Upper lobe of left lung (tissue), 6 donors: ENCODE measurements at regions not wholly inside any gene's neighbourhood (a gene's known extent, or its start where the extent isn't known, plus 50 kb on each side); places are given as distances from the start of the nearest gene placed in this dataset.

ENCODE experiments used
- ATAC-seq, 2 donors: fragments of 200-7000 bp; cut with Tn5 transposase; one replicate each; pipeline ENCODE4 v1.9.1; 2022; ENCODE audit warnings: mild to moderate bottlenecking in 2 of 2, moderate library complexity in 2 of 2; ENCODE audit not compliant: low FRiP score in 2 of 2
- DNase-seq, 2 donors: peaks; one replicate each; pipeline ENCODE4 v3.0.0-alpha.2; 2019 to 2020
- H3K27ac ChIP-seq, 4 donors: fragments of 200-600 bp; sonication (generic); one replicate each; pipeline ENCODE4 v1.5.1; 2016 to 2019
- H3K27me3 ChIP-seq, 4 donors: fragments of 200-600 bp; sonication (generic); one replicate each; pipeline ENCODE4 v1.5.1; 2017 to 2019
- H3K36me3 ChIP-seq, 4 donors: fragments of 200-600 bp; sonication (generic); one replicate each; pipeline ENCODE4 v1.5.1; 2016 to 2019
- H3K4me1 ChIP-seq, 4 donors: fragments of 200-600 bp; sonication (generic); one replicate each; pipeline ENCODE4 v1.5.1; 2018 to 2019
- H3K4me3 ChIP-seq, 4 donors: fragments of 200-600 bp; sonication (generic); one replicate each; pipeline ENCODE4 v1.5.1; 2017 to 2019; ENCODE audit warnings: mild to moderate bottlenecking in 2 of 4, moderate library complexity in 1 of 4
- H3K9me3 ChIP-seq, 4 donors: fragments of 200-600 bp; sonication (generic); one replicate each; pipeline ENCODE4 v1.5.1; 2018 to 2019
- CTCF ChIP-seq, 6 experiments: fragments of 450-650 bp in 4 of 6; fragments of 200-600 bp in 2 of 6; sonication (generic) in 2 of 6; IDR thresholded peaks; one replicate each; pipeline ENCODE4 v1.5.1; 2016 to 2019; ENCODE audit warnings: antibody characterized with exemption in 6 of 6
- EP300 ChIP-seq, 4 donors: sonication (generic); formaldehyde crosslinking; IDR thresholded peaks; one replicate each; pipeline ENCODE4 v1.5.1; 2017; ENCODE audit warnings: antibody characterized with exemption in 4 of 4, control low read depth in 2 of 4
- POLR2A ChIP-seq, 4 donors: fragments of 450-650 bp; IDR thresholded peaks; one replicate each; pipeline ENCODE4 v1.5.1; 2016 to 2017; ENCODE audit warnings: antibody characterized with exemption in 4 of 4, mild to moderate bottlenecking in 2 of 4
- POLR2AphosphoS5 ChIP-seq, 2 donors: sonication (generic); formaldehyde crosslinking; IDR thresholded peaks; one replicate each; pipeline ENCODE4 v1.5.1; 2017; ENCODE audit warnings: antibody characterized with exemption in 2 of 2
- WGBS, 2 donors: methylation state at CpG; one replicate each; pipeline ENCODE4 v1.1.5; 2017 to 2018; 5-methylcytosine and 5-hydroxymethylcytosine counted together
- donor health status: DM: no; HTN: no; CAD: no; lungs with moderate emphysema.
- donor health status: DM: no; HTN: yes; CAD: no; lungs with severe emphysema.

GRCh38 chr2:104904889-104905288 is 51.0 kb downstream of the POU3F3 start:
- H3K4me1 ChIP-seq, result no peaks in the 10 kb centered on the region
- H3K36me3 ChIP-seq, result no peaks in the 10 kb centered on the region
- 79 to 80% methylated on average over 6 of the region's 6 CpGs for WGBS, 2 donors
- no peak overlapping the region for H3K27ac ChIP-seq
- TF ChIP-seq CTCF (IDR thresholded peaks at IDR 0.05) (no peak), POLR2A (IDR thresholded peaks at IDR 0.05) (no peak), POLR2AphosphoS5 (IDR thresholded peaks at IDR 0.05) (no peak), EP300 (IDR thresholded peaks at IDR 0.05) (no peak)
- H3K27me3 ChIP-seq, result no peaks in the 10 kb centered on the region
- DNase-seq (no peak), ATAC-seq (no peak)
- H3K4me3 ChIP-seq, result no peak overlapping the region
- H3K9me3 ChIP-seq, result no peaks in the 10 kb centered on the region

- DNase-seq (peak in 1 of 2 donors; percentile 33), ATAC-seq (no peak)
- H3K27ac ChIP-seq, result no peak overlapping the region
- H3K36me3 ChIP-seq, result no peaks in the 10 kb centered on the region
- TF ChIP-seq POLR2AphosphoS5 (IDR thresholded peaks at IDR 0.05) (no peak), CTCF (IDR thresholded peaks at IDR 0.05) (no peak), EP300 (IDR thresholded peaks at IDR 0.05) (no peak), POLR2A (IDR thresholded peaks at IDR 0.05) (no peak)
- no peaks in the 10 kb centered on the region for H3K27me3 ChIP-seq
- no peaks in the 10 kb centered on the region for H3K9me3 ChIP-seq
- 89 to 92% methylated on average over 5 of the region's 5 CpGs for WGBS, 2 donors
- no peak overlapping the region for H3K4me3 ChIP-seq
- H3K4me1 ChIP-seq, result no peaks in the 10 kb centered on the region
Observed at GRCh38 chr2:104909317-104909716, 55.4 kb downstream of the POU3F3 start.

GRCh38 chr2:104914509-104914908 is 60.6 kb downstream of the POU3F3 start:
- ATAC-seq (no peak), DNase-seq (no peak)
- WGBS, 2 donors, result 60 to 73% methylated on average over 6 of the region's 6 CpGs

GRCh38 chr2:104915107-104915793 is 61.3 kb downstream of the POU3F3 start:
- H3K27ac ChIP-seq, result no peak overlapping the region
- no peaks in the 10 kb centered on the region for H3K9me3 ChIP-seq
- H3K4me1 ChIP-seq, result no peaks in the 10 kb centered on the region
- whole genome bisulfite sequencing, 2 donors, result 89 to 90% methylated on average over 7 of the region's 7 CpGs
- no peaks in the 10 kb centered on the region for H3K36me3 ChIP-seq
- DNase-seq (no peak), ATAC-seq (no peak)
- H3K4me3 ChIP-seq, result no peak overlapping the region
- H3K27me3 ChIP-seq, result no peaks in the 10 kb centered on the region
- no peak for TF ChIP-seq CTCF (IDR thresholded peaks at IDR 0.05)
- no peak for TF ChIP-seq POLR2AphosphoS5 (IDR thresholded peaks at IDR 0.05)
- TF ChIP-seq EP300 (IDR thresholded peaks at IDR 0.05), result no peak
- TF ChIP-seq POLR2A (IDR thresholded peaks at IDR 0.05), result no peak

More at GRCh38 chr2:104914509-104914908, 60.6 kb downstream of the POU3F3 start:
- H3K4me1 ChIP-seq, result no peaks in the 10 kb centered on the region
- TF ChIP-seq POLR2AphosphoS5 (IDR thresholded peaks at IDR 0.05), result no peak
- no peak for TF ChIP-seq POLR2A (IDR thresholded peaks at IDR 0.05)
- no peak for TF ChIP-seq EP300 (IDR thresholded peaks at IDR 0.05)
- TF ChIP-seq CTCF (IDR thresholded peaks at IDR 0.05), result no peak
- no peaks in the 10 kb centered on the region for H3K9me3 ChIP-seq
- H3K4me3 ChIP-seq, result no peak overlapping the region
- no peak overlapping the region for H3K27ac ChIP-seq
- H3K36me3 ChIP-seq, result no peaks in the 10 kb centered on the region
- no peaks in the 10 kb centered on the region for H3K27me3 ChIP-seq

GRCh38 chr2:104919127-104919526 is 65.2 kb downstream of the POU3F3 start:
- no peaks in the 10 kb centered on the region for H3K27me3 ChIP-seq
- no peaks in the 10 kb centered on the region for H3K36me3 ChIP-seq
- no peak overlapping the region for H3K27ac ChIP-seq
- DNase-seq (peak in 1 of 2 donors; percentile 34), ATAC-seq (no peak)
- no peak overlapping the region for H3K4me3 ChIP-seq
- H3K4me1 ChIP-seq, result no peaks in the 10 kb centered on the region
- 64 to 73% methylated on average over 3 of the region's 3 CpGs for WGBS, 2 donors
- TF ChIP-seq CTCF (IDR thresholded peaks at IDR 0.05), result no peak
- TF ChIP-seq EP300 (IDR thresholded peaks at IDR 0.05), result no peak
- no peak for TF ChIP-seq POLR2AphosphoS5 (IDR thresholded peaks at IDR 0.05)
- no peak for TF ChIP-seq POLR2A (IDR thresholded peaks at IDR 0.05)
- no peaks in the 10 kb centered on the region for H3K9me3 ChIP-seq
